ENCODE measurements at regions not wholly inside any gene's neighbourhood (a gene's known extent, or its start where the extent isn't known, plus 50 kb on each side); places are given as distances from the start of the nearest gene placed in this dataset.

DNA sequence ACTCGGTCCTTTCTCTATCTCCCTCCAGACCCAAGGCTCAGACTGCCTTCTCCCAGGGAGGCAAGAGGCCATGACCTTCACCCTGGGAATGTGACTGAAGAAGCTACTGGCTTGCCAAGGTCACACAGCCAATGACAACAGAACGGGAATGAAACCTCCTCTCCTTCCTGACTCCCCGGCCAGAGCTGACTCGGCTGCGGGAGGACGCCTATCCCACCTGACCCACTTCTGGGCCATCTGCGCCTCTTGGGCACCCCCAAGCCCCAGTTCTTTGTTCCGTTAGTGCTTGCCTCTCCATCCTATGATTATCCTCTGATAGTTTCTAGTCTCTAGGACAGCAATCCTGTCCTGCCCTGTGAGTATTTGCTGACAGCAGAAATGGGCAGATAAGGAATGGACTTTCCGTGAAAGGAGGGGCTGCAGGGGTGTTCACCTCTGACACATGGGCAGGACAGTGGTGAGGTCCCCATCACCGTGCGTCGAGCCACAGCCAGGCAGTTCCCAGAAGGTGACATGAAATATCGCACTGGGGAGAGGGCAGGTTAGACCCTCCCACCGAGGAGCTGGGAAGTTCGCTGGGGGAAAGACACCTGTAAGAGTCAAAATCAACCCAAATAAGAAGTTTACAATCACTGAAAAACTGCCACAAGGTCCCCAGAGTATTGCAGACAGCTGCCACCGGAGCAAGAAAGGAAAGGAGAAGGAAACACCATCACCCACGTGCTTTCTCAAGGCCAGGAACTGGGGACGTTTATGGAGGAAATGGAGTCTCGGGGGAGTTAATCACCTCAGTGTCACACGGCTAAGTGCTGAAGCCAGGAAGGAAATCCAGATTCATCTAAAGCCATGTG is 63.0 kb downstream of the INSIG1 start:
- no peak for DNase-seq (ENCODE audit: low read depth, low spot score)

DNA sequence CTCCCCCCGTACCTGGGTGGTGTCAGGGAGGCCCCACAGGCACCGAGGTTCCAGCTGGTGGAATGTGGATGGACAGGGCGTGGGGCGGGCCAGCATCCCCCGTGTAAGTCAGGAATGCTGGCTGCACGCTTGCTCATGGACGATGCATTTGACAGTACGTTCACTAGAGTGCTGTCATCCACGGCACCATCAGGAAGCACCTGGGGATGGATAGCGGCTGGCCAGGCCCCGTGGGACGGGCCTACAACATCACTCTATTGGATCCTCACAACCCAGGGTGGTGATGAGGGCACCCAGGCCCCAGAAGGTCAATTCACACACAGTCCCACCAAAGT is 63.6 kb downstream of the INSIG1 start:
- DNase-seq (ENCODE audit: low read depth, low spot score): no peak

DNA sequence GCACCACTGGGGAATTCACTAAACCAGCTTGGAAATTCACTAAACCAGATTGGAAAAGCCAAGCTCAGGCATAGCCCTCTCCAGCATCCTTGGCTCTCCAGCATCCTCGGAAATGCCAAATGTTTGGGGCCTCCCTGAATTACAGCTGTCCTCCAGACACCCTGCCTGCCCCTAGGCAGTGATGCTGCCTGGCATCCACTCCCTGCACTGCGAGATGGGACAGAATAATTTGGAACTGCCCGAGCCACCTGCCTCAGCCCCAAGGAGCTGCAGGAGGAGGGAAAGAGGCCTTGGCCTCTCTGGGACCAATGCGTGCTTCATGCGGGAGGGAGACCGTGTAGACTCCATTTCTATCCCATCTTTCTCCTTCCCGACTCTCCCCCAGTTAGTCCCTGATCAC is 64.3 kb downstream of the INSIG1 start:
- DNase-seq (ENCODE audit: low read depth, low spot score): no peak

DNA sequence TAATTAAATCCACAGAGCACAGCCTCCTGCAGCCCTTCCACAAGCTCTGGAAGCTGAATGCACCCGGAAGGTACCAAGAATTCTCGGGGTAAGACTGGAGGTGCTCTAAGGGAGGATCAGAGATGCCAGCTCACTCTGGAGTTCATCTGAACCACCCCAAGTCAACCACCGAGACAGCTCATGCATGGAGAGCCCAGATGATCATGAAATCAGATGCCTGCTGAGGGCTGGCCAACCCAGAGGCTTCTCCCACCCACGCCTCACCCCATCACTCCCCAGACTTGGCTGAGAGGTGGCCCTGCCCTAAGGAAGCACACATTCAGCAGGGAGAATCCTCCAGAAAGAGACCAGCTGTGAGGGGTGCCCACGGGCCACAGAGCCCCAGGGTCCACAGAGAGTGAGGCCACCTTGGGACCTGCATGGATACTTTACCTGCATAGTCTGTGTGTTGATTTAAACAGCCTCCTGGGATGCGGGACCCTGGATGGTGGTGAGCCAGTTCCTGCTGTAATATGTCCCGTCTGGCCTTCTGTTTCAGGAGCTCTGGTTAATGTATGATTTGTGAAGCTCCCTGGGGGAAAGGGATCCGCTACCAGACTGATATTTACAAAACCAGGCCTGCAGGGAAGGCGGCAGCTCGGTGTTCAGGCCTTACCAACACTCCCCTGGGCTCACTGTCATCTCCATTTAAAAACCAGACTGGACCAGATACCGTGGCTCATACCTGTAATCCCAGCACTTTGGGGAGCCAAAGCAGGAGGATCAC is 64.9 kb downstream of the INSIG1 start:
- DNase-seq (ENCODE audit: low read depth, low spot score): no peak

DNA sequence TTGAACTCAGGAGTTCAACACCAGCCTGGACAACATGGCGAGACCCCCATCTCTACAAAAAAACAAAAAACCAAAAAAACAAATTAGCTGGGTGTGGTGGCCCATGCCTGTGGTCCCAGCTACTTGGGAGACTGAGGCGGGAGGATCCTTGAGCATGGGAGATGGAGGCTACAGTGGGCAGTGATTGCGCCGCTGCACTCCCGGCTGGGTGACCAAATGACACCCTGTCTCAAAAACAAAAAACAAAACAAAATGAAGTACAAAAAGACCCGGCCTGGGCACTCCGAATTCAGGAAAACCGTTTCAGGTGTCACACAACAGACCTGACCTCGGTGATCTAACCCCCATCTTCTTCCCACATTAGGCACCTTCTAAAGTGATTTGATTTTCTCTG is 65.5 kb downstream of the INSIG1 start:
- no peak for DNase-seq (ENCODE audit: low read depth, low spot score)

DNA sequence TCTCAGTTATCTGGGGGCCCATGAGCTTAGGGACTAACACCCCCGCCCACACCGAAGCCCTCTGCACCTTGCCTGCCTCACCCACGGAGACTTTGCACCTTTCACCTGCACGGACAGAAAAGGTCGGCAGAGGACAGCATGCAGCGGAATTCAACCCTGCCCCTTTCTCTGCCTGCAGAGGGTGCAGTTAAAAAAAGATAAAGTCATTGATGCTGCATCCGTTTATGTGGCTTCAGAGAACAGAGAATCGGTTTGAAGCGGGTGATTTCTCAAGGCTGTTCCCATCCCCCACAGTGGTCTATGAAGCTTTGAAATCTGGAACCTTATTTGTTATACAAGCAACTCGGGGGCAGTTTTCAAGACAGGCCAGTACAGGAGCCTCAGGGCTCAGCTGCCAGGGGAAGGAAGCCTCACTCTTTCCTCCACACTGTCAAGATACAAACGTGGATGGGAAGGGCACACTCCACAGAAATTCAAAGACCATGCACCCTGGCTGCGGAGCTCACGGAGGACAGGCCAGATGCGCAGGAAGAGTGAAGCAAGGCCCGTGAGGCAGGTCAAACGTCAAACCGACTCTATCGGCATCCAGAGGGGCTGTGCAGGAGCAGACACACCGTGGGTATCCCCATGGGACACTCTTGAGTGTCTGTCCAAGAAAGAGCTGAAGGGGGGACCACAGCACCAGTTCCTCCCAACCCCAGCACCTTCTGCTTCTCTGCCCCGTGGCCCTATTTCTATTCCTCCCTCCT is 66.3 kb downstream of the INSIG1 start:
- no peak for DNase-seq (ENCODE audit: low read depth, low spot score)

DNA sequence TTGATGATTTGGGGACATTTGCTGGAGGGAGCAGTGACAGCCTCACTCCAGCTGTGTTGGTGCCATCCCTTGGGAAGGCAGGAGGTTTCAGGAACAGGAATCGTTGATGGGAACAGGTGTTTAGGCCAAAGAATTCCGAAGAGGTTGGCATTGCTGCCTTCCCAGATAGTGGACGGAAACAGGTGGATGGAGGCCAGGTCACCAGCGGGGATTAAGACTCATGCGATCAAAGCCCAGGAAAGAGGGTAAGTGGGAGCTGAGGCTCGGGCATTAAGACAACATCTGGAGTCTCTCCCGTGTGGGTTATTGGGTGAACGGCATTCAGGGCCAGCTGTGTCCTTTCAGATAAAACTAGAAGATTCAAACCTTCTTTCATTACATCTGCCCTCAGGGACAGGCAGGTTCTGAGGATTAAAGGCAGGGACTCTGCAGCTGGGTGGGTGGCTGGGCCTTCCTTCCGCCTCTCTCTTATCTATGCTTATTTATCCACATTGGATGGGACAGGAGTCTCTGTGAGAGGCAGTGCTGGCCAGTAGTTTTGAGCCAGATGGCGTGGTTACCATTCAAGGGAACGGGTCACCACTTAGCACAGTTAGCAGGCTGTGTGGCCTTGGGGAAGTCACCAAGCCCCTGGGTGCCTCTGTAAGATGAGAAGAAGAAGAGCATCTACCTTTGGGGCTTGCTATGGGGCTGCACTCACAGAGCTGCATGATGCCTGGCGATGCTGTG is 67.6 kb downstream of the INSIG1 start:
- no peak for DNase-seq (ENCODE audit: low read depth, low spot score)

DNA sequence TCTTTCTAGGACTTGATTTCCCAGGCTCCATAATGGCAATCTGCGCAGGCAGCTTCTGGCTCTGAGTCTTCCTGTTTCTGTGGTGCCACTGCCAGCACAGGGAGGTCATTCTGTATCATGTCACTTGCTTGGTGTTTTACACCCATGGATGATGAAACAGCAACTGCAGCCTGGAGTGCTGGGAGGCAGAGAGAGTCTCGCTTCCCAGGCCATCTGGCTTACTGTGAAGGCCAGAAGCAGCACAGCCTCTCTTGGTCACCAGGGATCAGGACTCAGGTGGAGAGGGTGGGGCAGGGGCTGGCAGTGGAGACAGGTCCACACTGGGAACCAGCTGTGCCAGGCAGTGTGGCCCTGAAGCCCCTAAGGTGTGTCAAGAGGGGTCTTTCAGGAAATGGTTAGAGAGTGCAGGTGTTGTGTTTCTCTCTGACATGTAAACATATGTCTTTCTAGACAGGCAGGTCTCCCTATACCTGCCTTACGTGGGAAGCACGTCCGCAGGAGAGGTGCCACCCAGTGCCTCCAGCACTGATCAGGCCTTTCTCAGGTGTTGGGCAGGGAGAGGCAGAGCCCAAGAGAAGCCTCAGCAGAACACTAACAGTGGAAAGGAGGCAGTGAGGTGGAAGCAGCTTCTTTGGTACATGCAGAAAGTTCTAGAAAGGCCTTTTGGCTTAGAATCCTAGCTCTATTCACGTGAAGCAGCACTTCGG is 71.4 kb downstream of the INSIG1 start:
- DNase-seq (ENCODE audit: low read depth, low spot score): no peak

DNA sequence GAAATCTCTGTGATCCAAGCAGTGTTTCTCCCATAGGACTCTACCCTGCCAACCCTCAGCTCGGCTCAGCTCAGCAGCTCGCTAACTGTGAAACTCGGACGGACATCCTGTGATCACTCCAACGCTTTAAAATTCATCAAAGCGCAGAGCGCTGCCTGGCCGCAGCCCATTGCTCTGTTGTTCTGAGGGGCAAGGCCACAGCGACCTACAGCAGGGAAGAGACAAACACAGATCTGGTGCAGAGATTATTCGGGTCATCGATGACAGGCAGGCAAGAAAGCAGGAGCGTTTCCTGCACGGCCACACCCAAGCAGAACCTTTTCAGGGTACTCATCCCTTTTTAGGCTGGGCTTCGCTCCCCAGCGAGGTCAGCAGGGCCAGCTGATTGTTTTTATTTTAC is 72.1 kb downstream of the INSIG1 start:
- no peak for DNase-seq (ENCODE audit: low read depth, low spot score)

DNA sequence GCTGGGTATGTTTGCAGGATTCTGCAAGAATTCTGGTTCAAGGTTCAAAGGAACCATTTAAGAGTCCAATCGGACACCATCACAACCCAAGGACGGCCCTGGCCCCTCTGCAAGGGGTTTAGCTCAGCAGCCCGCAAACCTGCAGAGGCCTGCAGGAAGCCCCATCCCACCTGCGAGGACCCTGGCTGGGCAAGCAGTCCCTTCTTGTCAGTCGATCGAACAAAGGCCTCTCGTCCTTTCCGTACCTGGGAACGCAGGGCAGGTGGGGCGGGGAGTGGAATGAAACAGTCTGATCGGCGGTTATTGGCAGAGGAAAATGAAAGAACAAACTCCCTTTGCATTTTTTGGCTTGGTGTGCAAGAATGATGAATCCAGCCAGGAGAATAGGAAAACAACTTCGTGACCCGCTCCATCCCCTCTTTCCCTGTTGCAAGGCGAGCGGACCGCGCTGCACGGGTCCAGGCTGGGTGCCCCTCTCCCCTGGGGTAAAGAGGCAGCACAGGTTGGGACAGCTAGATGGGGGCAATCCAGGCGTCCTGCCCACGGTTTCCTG is 73.7 kb downstream of the INSIG1 start:
- DNase-seq (ENCODE audit: low read depth, low spot score): no peak

DNA sequence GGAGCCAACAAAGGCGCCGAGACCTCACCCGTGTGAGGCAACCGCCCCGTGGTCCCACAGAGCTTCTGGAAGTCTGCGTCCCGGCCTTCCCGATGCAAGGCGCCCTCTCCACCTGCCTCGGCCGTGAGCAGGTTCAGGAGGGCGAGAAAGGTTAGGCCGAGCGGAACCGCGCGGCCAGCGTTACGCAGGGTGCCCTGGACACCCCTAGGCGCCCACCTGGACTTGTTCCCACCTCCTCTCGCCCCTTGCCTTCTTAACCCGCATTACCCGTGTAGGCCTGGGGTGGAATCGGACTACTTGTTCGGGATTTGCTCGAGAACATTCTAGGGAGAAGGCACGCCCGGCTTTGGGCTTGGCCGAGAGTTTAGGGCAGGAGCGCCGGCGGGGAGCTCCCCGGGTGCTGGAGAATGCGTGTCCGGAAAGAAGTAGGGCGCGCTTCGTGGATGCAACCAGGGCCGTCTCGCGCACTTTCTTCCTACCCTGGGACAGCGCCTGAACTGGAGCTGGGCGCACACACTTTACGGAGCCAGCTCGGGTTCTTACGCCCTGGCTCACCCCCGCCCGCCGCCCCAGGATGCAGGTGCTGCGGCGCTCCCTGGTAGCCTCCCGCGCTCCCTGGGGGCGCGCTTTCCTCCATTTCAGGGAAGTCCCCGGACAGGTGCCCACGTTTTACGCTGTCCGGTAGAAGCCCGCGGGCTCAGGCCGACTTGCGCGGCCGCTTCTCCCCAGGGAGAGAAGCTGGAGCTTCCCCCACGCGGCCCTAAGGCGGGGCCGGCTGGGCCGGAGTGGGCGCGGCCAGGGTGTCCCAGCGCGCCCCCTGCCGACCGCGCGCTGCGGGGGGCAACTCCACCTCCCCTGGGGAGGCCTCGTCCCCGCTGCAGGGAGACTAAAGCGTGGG is 74.5 kb downstream of the INSIG1 start:
- no peak for DNase-seq (ENCODE audit: low read depth, low spot score)

DNA sequence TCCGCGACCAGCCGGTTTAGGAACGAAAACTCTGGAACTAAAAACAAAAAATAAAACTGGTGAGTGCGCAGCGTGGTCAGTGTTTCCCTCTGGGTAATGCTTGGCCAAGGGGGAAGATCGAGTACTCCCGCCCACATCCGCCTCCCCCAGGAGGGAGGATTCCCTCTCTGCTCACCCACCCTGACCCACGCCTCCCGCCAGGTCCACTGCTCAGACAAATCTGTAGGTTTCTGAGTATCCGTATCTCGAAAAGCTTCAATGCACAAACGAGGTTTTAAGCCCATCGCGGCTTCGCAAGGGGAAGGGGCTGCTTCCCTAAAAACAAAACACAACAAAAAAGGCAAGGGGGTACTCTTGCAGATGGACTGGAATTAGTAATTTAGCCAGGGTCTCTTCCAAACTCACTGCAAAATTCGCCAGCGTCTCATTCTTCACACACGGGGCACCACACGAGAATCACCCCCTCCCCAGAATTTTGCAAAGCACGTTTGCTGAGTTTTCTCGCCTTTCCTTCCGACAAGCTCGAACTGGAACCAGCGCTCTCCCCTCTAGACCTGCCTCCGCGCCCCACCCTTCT is 75.2 kb downstream of the INSIG1 start:
- DNase-seq (ENCODE audit: low read depth, low spot score): no peak

DNA sequence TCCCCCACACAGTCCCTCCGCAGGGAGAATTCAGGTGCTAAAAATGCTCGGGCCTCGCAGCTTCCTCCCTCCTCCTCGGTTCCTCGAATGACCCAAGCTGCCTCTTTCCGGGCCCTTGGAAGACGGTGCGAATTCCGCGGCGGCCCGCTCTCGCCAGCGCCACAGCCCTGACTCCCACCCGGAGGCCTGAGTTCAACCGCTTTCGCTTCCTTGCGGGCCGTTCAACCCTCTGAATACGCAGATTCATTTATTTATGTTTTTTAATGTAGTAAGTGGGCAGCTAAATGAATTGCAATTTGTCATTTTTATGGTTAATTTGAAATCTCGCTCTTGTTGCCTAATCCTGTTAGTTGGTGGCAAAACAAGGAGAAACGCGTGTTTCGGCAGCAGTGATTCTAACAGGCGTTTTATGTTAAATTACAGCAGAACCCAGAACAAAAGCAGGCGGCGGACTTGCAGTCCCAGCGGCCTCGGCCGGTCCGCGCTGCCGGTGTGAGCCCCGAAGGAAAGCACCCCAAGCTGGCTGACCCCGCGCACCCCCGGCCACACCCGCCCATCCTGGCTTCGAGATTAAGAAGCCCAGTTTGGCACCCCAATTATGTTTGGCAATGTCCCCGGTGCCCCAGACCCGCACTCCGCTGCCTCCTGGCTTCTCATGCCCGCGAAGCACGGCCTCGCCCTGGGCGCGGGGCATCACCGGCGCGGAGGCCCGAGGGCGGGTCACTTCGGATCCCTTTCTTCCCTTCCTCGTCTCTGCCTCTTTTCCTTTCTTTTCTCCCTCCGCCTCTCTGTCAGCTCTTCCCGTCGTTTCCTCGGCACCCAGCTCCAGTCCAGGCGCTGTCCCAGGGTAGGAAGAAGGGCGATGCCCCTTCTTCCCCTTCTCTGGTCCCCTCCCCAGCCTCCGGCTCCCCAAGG is 75.9 kb downstream of the INSIG1 start:
- DNase-seq (ENCODE audit: low read depth, low spot score): no peak

DNA sequence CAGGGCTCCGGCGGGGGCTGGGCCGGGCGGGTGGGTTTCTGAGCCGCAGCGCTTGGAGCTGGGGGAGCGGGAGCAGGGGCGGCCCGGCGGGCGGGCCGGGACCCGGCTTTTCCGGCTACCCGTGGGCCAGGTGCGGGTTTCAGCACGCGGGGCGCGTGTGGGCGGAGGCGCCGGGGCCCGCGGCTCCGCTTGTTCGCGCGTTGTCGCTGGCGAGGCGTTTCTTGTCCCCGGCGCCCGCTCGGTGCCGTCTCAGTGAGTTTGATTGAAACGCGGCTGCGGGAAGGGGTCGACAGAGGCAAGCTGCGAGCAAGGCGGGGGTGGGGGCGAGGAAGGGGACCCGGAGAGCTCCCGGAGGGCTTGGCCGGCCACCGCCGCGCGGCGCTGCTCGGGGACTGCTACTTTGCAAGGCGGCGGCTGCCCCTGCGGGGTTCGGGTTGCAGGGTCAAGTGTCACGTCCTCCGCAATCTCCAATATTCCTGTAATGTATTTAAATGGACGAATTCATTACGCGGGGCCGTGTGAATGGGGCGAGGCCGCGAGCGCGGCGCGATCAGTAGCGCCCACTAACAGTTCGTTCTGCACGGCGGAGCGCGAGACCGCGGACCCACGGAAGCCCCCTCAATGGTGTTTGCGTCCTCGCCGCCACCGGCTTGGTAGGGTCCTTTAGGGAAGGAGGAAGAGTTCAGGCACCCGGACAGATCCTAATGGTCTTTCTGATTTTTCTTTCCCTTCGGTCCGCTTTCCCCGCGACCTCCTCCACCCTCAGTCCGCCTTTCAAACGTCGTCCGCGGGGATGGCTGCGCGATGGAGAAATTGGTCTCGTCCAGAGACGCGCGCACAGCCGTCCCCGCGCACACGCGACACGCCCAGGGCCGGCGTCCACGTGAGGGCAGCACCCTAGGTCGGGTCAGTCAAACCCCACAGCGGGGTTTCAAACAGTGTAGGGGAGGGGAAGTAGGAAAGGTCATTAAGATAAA is 76.9 kb downstream of the INSIG1 start:
- DNase-seq (ENCODE audit: low read depth, low spot score): no peak

DNA sequence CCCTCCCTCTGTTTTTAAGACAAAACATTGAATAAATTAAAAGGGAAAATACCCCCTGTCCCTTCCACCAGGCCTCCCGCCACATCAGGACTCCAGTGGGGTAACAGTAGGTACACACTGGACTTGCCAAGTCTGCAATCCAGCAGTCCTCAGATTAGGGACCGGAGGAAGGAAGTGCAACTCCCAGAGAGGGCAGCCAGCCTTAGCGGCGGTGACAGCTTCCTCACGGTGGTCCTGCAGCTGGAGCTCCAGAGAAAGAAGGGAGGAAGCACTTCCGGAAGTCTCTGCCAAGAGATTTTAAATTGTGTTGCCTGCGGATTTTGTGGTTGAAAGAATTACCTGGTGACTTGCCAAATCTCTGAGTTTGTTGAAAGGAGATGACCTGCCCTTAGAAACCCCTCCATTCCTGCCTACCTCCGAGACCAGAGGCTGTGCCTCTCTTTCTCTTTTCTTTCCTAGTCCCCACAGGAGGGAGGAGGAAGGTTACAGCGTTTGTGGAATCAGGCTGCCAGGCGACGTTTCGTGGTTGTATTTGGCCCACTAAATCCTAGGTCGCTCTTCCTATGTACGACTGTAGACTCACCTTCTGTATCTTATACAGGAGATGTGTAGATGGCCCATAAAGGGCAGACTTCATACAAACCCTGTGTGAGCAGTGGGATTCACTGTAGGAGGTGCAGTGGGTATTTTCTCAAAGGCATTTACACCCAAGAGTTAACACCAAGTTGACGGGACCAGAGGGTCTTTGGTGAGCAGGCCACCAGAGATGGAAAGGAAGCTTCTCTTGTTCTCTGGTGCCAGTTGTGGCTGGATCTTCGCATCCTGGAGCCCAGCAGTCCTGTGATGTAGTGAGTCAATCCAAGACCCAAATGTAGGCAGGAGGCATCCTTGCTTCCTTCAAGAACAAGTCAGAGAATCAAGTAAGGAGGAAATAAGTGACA is 77.9 kb downstream of the INSIG1 start:
- no peak for DNase-seq (ENCODE audit: low read depth, low spot score)
